Adrenal gland (tissue), 9 donors: ENCODE measurements at regions not wholly inside any gene's neighbourhood (a gene's known extent, or its start where the extent isn't known, plus 50 kb on each side); places are given as distances from the start of the nearest gene placed in this dataset.

Experiments
- DNase-seq, 7 donors: peaks; one replicate each; pipeline ENCODE4 v3.0.0-alpha.2; 2019 to 2020
- H3K27ac ChIP-seq, 5 donors: fragments of 200-600 bp; sonication (generic) in 4 of 5; 1 replicate in 3 of 5; 2 replicates in 2 of 5; pipeline versions ENCODE4 v1.5.1 to v1.8.0; 2016 to 2020; ENCODE audit warnings: mild to moderate bottlenecking in 1 of 5
- H3K27me3 ChIP-seq: fragments of 200-600 bp; 2 replicates; pipeline ENCODE4 v1.8.0; 2021
- H3K36me3 ChIP-seq, 2 donors: fragments of 200-600 bp; replicated peaks in 1 of 2; 1 replicate in 1 of 2; 2 replicates in 1 of 2; pipeline versions ENCODE4 v1.5.1 to v1.8.0; 2018 to 2022
- H3K4me1 ChIP-seq, 2 donors: fragments of 200-600 bp; replicated peaks in 1 of 2; 1 replicate in 1 of 2; 2 replicates in 1 of 2; pipeline versions ENCODE4 v1.5.1 to v1.8.0; 2018 to 2021
- H3K4me3 ChIP-seq, 4 donors: fragments of 200-600 bp; sonication (generic) in 3 of 4; one replicate each; pipeline ENCODE4 v1.5.1; 2016 to 2018
- H3K9me3 ChIP-seq, 3 donors: fragments of 200-600 bp; sonication (generic) in 1 of 3; replicated peaks in 1 of 3; 1 replicate in 2 of 3; 2 replicates in 1 of 3; pipeline versions ENCODE4 v1.5.1 to v1.8.0; 2016 to 2021
- CTCF ChIP-seq, 6 experiments: fragments of 450-650 bp in 4 of 6; fragments of 200-600 bp in 2 of 6; sonication (generic) in 1 of 6; IDR thresholded peaks; 1 replicate in 5 of 6; 2 replicates in 1 of 6; pipeline versions ENCODE4 v1.5.1 to v1.8.0; 2016 to 2021; ENCODE audit warnings: antibody characterized with exemption in 6 of 6, mild to moderate bottlenecking in 2 of 6, moderate library complexity in 1 of 6
- POLR2A ChIP-seq, 2 donors: fragments of 450-650 bp; IDR thresholded peaks; one replicate each; pipeline ENCODE4 v1.6.1; 2017; ENCODE audit warnings: antibody characterized with exemption in 2 of 2, mild to moderate bottlenecking in 2 of 2, moderate library complexity in 1 of 2
- WGBS, 4 donors: extraction: QIAGEN DNeasy Blood & Tissue Kit in 2 of 4; methylation state at CpG; one replicate each; pipeline versions ENCODE4 v1.1.5 to v1.1.7; 2013 to 2017; 5-methylcytosine and 5-hydroxymethylcytosine counted together
- intact Hi-C, 2 donors: fragments of 100-400 bp; cut with DNase I; formaldehyde crosslinking; loops; one replicate each; pipeline versions ENCODE4 v1.14.1 to v1.15.0; 2022 to 2023
- donor health status: healthy with polysubstance abuse.
- donor health status: Bipolar disorder and iron deficiency.
- donor health status: DM: yes; HTN: yes; CAD: no.
- donor health status: DM: no; HTN: no; CAD: no.
- donor health status: DM: no; HTN: no; CAD: no.

- Histone ChIP-seq H3K36me3 (no peaks in the 10 kb centered on the region), H3K27me3 (no peaks in the 10 kb centered on the region), H3K4me1 (peaks cover 0 to under 1% of the 10 kb centered on the region in 2 donors), H3K4me3 (no peak overlapping the region), H3K9me3 (no peaks in the 10 kb centered on the region), H3K27ac (no peak overlapping the region)
- 90 to 93% (median 91%) methylated on average over 3 of the region's 3 CpGs for WGBS, 4 donors
- intact Hi-C loops = no loop called here
- no peak for TF ChIP-seq POLR2A (IDR thresholded peaks at IDR 0.05)
- TF ChIP-seq CTCF (IDR thresholded peaks at IDR 0.05) = no peak
- peak in 1 of 7 donors; percentile 53 for DNase-seq
Measured at GRCh38 chr14:49951691-49952345, 58.9 kb downstream of the ARF6 start.

GRCh38 chr14:49953196-49953595 is 60.3 kb downstream of the ARF6 start:
- H3K4me1 ChIP-seq = no peaks in the 10 kb centered on the region
- H3K27me3 ChIP-seq = no peaks in the 10 kb centered on the region
- TF ChIP-seq POLR2A (IDR thresholded peaks at IDR 0.05) (no peak), CTCF (IDR thresholded peaks at IDR 0.05) (no peak)
- H3K9me3 ChIP-seq = no peaks in the 10 kb centered on the region
- H3K4me3 ChIP-seq = no peak overlapping the region
- DNase-seq = no peak
- no peaks in the 10 kb centered on the region for H3K36me3 ChIP-seq
- H3K27ac ChIP-seq = no peak overlapping the region
- intact Hi-C loops = no loop called here

GRCh38 chr14:49954171-49954631 is 61.3 kb downstream of the ARF6 start:
- Histone ChIP-seq H3K27ac (no peak overlapping the region), H3K9me3 (no peaks in the 10 kb centered on the region), H3K4me3 (no peak overlapping the region), H3K27me3 (no peaks in the 10 kb centered on the region), H3K36me3 (no peaks in the 10 kb centered on the region), H3K4me1 (no peaks in the 10 kb centered on the region)
- no peak for DNase-seq
- TF ChIP-seq POLR2A (IDR thresholded peaks at IDR 0.05) = no peak
- no peak for TF ChIP-seq CTCF (IDR thresholded peaks at IDR 0.05)
- intact Hi-C loops = no loop called here
- WGBS, 4 donors = 78 to 97% (median 88%) methylated on average over 2 of the region's 2 CpGs

GRCh38 chr14:49955024-49955423 is 62.1 kb downstream of the ARF6 start:
- Histone ChIP-seq H3K4me3 (no peak overlapping the region), H3K9me3 (no peaks in the 10 kb centered on the region), H3K4me1 (no peaks in the 10 kb centered on the region), H3K36me3 (no peaks in the 10 kb centered on the region), H3K27ac (no peak overlapping the region), H3K27me3 (no peaks in the 10 kb centered on the region)
- TF ChIP-seq CTCF (IDR thresholded peaks at IDR 0.05) = no peak
- TF ChIP-seq POLR2A (IDR thresholded peaks at IDR 0.05) = no peak
- intact Hi-C loops = no loop called here
- no peak for DNase-seq
